GM11168 (cell line): ENCODE measurements at regions not wholly inside any gene's neighbourhood (a gene's known extent, or its start where the extent isn't known, plus 50 kb on each side); places are given as distances from the start of the nearest gene placed in this dataset.

ENCODE experiments used
- in situ Hi-C: fragments of 300-500 bp; cut with MboI; formaldehyde crosslinking; loops from one replicate; pipeline ENCODE4 v1.12.0; 2022; ENCODE audit warnings: low sequenced_read_pairs; ENCODE audit not compliant: unreplicated experiment

DNA sequence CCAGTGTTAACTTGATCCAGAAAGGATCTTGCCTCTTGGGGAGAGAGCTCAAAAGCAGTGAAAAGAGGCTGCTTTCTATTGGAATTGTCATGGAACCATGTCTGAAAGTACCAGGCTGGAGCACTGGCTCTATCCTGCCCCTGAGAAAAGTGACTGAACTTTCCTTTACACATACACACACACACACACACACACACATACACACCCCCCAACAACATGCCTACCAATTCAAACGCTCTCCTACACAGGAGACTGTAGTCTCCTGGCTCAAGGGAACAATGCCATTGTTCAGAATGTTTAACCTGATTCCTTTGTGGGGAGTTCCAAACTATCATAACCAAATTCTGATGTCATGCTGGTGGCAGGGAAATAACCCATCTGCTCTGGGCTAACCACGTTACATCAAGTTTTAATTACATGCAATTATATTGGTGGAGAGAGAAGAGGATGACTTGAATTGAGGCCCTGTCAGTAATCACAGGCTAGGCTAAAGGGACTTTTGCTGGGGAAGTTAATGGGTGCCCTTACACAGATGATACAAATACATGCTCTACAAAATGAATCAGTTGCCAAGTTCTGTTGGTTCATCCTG, 52.3 kb upstream of the DUSP10 start:
- in situ Hi-C loops, result no loop called here

DNA sequence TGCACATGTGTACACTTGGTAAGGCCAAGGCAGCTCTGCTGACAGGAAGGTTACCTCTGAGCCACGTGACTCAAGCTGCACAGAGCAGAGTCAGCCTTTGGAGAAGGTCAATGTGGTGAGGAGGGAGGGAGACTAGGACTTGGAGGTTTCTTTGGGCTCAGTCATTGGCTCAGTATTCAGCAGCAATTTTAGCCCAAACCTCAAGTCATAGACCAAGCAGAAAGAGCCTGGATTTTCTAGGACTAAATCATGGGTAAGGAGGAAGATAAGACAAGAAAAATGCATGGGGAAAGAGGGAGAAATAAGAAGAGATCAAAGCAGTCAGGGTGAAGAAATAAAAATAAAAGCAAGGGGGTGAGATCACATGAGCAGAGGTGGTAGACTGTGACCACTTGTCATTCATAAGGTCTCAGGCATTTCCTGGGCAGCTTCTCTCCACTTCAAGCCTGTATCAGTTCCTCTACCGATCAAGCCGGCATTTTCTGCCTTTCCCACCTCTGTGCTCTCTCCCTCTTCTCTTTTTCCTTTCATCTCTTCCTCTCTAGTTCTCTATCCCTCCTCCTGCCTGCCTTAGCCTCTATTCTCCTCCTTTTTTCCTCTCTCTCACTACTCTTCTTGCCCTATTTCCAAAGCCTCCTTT, 51.7 kb upstream of the DUSP10 start:
- in situ Hi-C loops, result no loop called here

- in situ Hi-C loops, result no loop called here
Measured at GRCh38 chr1:221791846-221792245, 50.0 kb upstream of the DUSP10 start.
